ENCODE measurements at regions not wholly inside any gene's neighbourhood (a gene's known extent, or its start where the extent isn't known, plus 50 kb on each side); places are given as distances from the start of the nearest gene placed in this dataset.

DNA sequence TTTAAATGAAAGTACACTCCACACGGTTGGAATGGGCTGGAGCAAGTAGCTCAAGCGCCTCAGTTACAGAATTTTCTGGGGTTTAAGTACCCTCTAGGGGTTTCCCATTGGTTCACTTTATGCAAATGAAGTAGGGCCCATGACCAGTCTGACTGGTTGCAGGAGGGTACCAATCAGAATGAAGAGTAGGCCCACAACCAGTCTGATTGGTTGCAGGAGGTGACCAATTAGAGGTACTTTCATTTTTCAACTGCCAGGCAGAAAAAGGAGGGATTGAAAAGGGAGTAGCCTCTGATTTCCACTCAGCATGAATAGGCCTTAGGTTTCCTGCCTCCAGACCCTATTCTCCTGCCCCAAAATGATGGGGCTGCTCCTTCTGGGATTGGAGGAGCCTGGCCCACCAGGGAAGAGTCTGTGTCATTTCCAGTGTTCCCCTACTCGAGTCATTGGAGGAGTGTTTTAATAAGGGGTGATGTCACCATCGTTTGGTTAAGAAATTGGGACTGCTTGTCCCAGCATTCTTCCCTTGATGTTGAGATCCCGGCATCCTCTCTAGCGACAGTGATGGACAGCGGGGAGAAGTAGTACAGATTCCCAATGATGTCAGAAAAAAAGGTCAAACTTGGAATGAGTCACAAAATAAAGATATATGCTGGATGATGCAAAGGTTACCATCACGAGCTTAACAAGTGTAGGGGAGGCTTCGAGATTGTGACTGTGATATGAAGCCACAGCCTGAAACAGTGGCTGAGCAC is 210.4 kb downstream of the SH3BP4 start:
- DNase-seq (ENCODE audit: low spot score) = no peak
- Mint-ChIP-seq H3K9me3 (no peaks in the 10 kb centered on the region), H3K36me3 (ENCODE audit: low read depth) (no peaks in the 10 kb centered on the region), H3K4me1 (ENCODE audit: low read depth) (no peaks in the 10 kb centered on the region), H3K27ac (no peak overlapping the region), H3K27me3 (ENCODE audit: insufficient read depth) (no peaks in the 10 kb centered on the region), H3K4me3 (no peak overlapping the region)
- intact Hi-C loops (cut with micrococcal nuclease) = no loop called here

DNA sequence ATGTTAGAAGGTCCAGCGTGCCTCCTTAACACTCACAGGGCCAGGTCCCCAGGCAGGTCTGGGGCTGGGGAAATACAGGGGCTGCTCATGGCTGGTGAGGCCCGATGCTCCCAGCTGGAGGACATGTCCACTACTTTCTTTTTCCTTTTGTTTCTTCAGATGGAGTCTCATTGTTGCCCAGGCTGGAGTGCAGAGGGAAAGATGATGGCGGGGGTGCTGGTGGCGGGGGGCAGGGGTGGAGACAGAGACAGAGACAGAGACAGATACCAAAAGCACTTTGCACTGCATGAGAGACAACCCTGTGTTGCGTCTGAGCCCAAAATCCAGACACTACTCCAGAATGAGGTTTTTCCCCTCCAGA is 211.0 kb downstream of the SH3BP4 start:
- Mint-ChIP-seq H3K4me1 (ENCODE audit: low read depth) (no peaks in the 10 kb centered on the region), H3K4me3 (no peak overlapping the region), H3K27me3 (ENCODE audit: insufficient read depth) (no peaks in the 10 kb centered on the region), H3K36me3 (ENCODE audit: low read depth) (no peaks in the 10 kb centered on the region), H3K27ac (no peak overlapping the region), H3K9me3 (no peaks in the 10 kb centered on the region)
- intact Hi-C loops (cut with micrococcal nuclease) = no loop called here
- no peak for DNase-seq (ENCODE audit: low spot score)

- intact Hi-C loops (cut with micrococcal nuclease) = no loop called here
- no peaks in the 10 kb centered on the region for H3K27me3 Mint-ChIP-seq (ENCODE audit: insufficient read depth)
- no peaks in the 10 kb centered on the region for H3K4me1 Mint-ChIP-seq (ENCODE audit: low read depth)
- no peak overlapping the region for H3K4me3 Mint-ChIP-seq
- peaks cover 5% of the 10 kb centered on the region for H3K9me3 Mint-ChIP-seq
- no peak overlapping the region for H3K27ac Mint-ChIP-seq
- no peak for DNase-seq (ENCODE audit: low spot score)
- H3K36me3 Mint-ChIP-seq (ENCODE audit: low read depth) = no peaks in the 10 kb centered on the region
Measured at GRCh38 chr2:235165136-235165535, 213.3 kb downstream of the SH3BP4 start.

DNA sequence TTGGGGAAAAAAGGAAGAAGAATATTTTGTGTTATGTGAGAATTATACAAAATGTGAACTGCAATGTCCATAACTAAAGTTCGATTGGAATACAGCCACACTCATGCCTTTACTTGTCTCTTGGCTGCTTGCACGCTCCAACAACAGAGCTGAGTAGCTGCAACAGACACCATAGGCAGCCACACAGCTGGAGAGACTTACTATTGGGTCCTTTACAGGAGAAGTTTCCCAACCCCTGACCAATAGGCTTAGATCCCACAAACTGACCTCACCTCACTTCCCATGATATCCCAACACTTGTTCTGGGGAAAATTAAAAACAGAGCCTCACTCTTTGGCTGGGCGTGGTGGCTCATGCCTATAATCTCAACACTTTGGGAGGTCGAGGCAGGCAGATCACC is 213.8 kb downstream of the SH3BP4 start:
- Mint-ChIP-seq H3K4me3 (no peak overlapping the region), H3K36me3 (ENCODE audit: low read depth) (no peaks in the 10 kb centered on the region), H3K27ac (no peak overlapping the region), H3K9me3 (peaks cover 5% of the 10 kb centered on the region), H3K27me3 (ENCODE audit: insufficient read depth) (no peaks in the 10 kb centered on the region), H3K4me1 (ENCODE audit: low read depth) (no peaks in the 10 kb centered on the region)
- DNase-seq (ENCODE audit: low spot score) = no peak
- intact Hi-C loops (cut with micrococcal nuclease) = no loop called here

DNA sequence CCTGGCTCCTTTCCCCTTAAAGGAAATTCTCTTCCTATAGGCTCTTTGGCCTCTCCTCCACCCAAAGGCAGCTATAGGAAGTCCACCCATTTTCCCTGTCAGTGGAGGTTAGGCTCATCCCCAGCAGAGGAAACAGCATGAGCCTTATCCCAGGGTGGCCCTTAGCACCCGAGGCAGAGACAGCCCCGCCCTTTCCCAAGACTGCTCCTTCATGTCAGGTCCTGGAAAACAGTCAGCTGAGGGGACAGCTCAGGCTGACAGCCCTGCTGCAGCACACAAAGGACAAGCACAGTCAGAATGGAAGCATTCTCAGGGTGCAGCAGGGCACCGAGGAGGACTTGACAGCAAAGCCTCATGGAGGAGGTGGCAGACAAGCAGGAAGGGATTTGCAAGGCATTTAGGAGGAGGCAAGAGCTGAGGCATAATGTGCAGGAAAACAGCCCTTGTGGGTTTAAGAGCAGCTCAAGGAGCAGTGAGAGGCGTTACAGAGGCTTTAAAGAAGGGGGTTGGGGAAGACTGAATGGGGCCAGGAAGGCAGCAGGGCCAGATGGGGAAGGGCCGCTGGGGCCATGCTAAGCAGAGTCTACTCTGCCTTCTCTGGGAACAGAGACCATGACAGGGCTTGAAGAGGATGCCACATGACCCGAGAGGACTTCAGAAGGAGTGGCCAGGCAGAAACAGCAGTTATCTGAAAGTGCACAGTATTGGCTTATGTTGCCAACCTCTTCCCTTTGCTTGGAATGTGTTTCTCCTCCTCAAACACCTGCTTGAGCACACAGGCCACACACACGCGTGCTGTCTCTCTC is 216.6 kb downstream of the SH3BP4 start:
- intact Hi-C loops (cut with micrococcal nuclease) = no loop called here
- H3K36me3 Mint-ChIP-seq (ENCODE audit: low read depth) = no peaks in the 10 kb centered on the region
- DNase-seq (ENCODE audit: low spot score) = no peak

GRCh38 chr2:235170016-235170415 is 218.2 kb downstream of the SH3BP4 start:
- Mint-ChIP-seq H3K27me3 (ENCODE audit: insufficient read depth) (peaks cover 2% of the 10 kb centered on the region), H3K4me1 (ENCODE audit: low read depth) (no peaks in the 10 kb centered on the region), H3K4me3 (no peak overlapping the region), H3K27ac (no peak overlapping the region), H3K36me3 (ENCODE audit: low read depth) (no peaks in the 10 kb centered on the region), H3K9me3 (peaks cover 5% of the 10 kb centered on the region)
- intact Hi-C loops (cut with micrococcal nuclease) = no loop called here
- DNase-seq (ENCODE audit: low spot score) = no peak

More for the DNA sequence above, 216.6 kb downstream of the SH3BP4 start:
- peaks cover 5% of the 10 kb centered on the region for H3K9me3 Mint-ChIP-seq
- H3K27ac Mint-ChIP-seq = no peak overlapping the region
- no peak overlapping the region for H3K4me3 Mint-ChIP-seq
- H3K4me1 Mint-ChIP-seq (ENCODE audit: low read depth) = no peaks in the 10 kb centered on the region
- peaks cover 2% of the 10 kb centered on the region for H3K27me3 Mint-ChIP-seq (ENCODE audit: insufficient read depth)

DNA sequence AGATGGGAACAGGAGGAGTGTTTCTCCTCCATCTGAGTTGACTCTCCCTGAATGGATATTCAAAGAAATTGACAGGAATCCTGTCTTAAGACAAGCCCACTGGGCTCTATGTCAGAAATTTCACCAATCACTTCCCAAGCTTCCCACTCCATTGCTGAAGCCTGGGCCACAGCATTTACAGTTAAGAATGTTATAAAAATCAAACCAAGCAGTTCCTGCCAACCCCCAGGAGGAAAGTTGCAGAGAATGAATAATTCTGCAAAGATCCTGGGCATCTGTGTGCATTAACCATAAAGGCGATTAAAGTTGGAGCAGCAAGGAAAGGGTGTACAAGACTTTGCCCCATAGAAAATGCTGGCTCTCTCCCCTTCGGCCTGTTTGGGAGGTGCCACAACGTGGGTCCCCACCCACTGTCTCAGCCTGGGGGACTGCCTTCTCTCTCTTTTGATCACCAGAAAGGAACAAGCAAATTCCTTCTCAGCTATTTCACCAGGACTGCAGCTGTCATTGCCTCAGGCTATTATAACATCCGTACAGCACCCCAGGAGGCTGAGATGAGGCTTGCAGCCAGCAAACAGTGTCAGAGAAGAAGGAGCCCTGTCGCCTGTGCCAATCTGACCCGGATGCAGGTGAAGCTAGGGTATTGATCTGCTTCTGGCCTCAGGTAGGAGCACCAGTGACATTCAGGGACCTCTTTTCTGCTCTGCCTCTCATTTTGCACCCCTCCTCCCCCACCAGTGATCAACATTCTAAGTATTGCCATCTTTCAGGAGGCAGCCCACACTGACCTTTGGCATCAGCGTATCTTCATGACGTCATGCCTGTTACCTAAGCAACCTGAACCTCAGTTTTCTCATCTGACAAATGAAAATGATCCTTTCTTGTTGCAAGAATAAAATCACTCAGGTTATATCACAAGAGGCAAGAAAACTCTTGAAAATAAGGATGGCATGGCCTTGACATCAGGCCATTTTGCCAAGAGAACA is 219.0 kb downstream of the SH3BP4 start:
- DNase-seq (ENCODE audit: low spot score) = no peak
- Mint-ChIP-seq H3K27me3 (ENCODE audit: insufficient read depth) (peaks cover 2% of the 10 kb centered on the region), H3K9me3 (peaks cover 5% of the 10 kb centered on the region), H3K4me3 (no peak overlapping the region), H3K36me3 (ENCODE audit: low read depth) (no peaks in the 10 kb centered on the region), H3K27ac (no peak overlapping the region), H3K4me1 (ENCODE audit: low read depth) (no peaks in the 10 kb centered on the region)
- intact Hi-C loops (cut with micrococcal nuclease) = no loop called here

GRCh38 chr2:235171550-235172031 is 219.8 kb downstream of the SH3BP4 start:
- Mint-ChIP-seq H3K4me3 (no peak overlapping the region), H3K36me3 (ENCODE audit: low read depth) (no peaks in the 10 kb centered on the region), H3K27me3 (ENCODE audit: insufficient read depth) (peaks cover 2% of the 10 kb centered on the region), H3K4me1 (ENCODE audit: low read depth) (no peaks in the 10 kb centered on the region), H3K9me3 (peaks cover 5% of the 10 kb centered on the region), H3K27ac (no peak overlapping the region)
- DNase-seq (ENCODE audit: low spot score) = no peak
- intact Hi-C loops (cut with micrococcal nuclease) = no loop called here

GRCh38 chr2:235180642-235181041 is 228.8 kb downstream of the SH3BP4 start:
- intact Hi-C loops (cut with micrococcal nuclease) = no loop called here
- H3K27ac Mint-ChIP-seq = no peak overlapping the region
- H3K4me1 Mint-ChIP-seq (ENCODE audit: low read depth) = no peaks in the 10 kb centered on the region
- peaks cover 1% of the 10 kb centered on the region for H3K27me3 Mint-ChIP-seq (ENCODE audit: insufficient read depth)
- H3K36me3 Mint-ChIP-seq (ENCODE audit: low read depth) = no peaks in the 10 kb centered on the region
- no peaks in the 10 kb centered on the region for H3K9me3 Mint-ChIP-seq
- no peak for DNase-seq (ENCODE audit: low spot score)
- H3K4me3 Mint-ChIP-seq = no peak overlapping the region

GRCh38 chr2:235183786-235184185 is 232.0 kb downstream of the SH3BP4 start:
- intact Hi-C loops (cut with micrococcal nuclease) = no loop called here
- Mint-ChIP-seq H3K9me3 (no peaks in the 10 kb centered on the region), H3K36me3 (ENCODE audit: low read depth) (no peaks in the 10 kb centered on the region), H3K4me3 (no peak overlapping the region), H3K27me3 (ENCODE audit: insufficient read depth) (peaks cover 1% of the 10 kb centered on the region), H3K27ac (no peak overlapping the region), H3K4me1 (ENCODE audit: low read depth) (no peaks in the 10 kb centered on the region)
- no peak for DNase-seq (ENCODE audit: low spot score)

DNA sequence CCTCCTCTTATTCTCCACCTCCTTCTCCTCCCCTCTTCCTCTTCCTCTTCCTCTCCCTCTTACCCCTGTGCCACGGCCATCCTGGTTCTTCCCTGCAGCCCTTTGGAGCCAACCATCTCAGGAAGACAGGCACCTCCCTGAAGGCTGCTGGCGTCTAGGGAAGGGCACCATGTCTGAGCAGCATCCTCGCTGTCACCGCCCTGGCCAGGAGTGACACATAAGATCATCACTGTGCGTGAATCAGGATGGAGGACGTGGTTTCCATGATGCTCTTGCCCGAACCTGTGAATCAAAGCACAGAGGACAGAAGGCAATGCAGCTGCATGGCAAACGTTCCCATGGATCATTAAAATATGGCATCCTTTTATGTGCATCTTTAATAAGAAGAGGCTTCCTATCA is 236.0 kb downstream of the SH3BP4 start:
- Mint-ChIP-seq H3K9me3 (no peaks in the 10 kb centered on the region), H3K4me1 (ENCODE audit: low read depth) (no peaks in the 10 kb centered on the region), H3K4me3 (no peak overlapping the region), H3K27ac (no peak overlapping the region), H3K27me3 (ENCODE audit: insufficient read depth) (peaks cover 1% of the 10 kb centered on the region), H3K36me3 (ENCODE audit: low read depth) (no peaks in the 10 kb centered on the region)
- intact Hi-C loops (cut with micrococcal nuclease) = no loop called here
- DNase-seq (ENCODE audit: low spot score) = no peak

GRCh38 chr2:235191486-235191885 is 239.7 kb downstream of the SH3BP4 start:
- Mint-ChIP-seq H3K27ac (no peak overlapping the region), H3K4me1 (ENCODE audit: low read depth) (no peaks in the 10 kb centered on the region)

More at GRCh38 chr2:235191486-235191885, 239.7 kb downstream of the SH3BP4 start:
- Mint-ChIP-seq H3K9me3 (no peaks in the 10 kb centered on the region), H3K4me3 (no peak overlapping the region), H3K36me3 (ENCODE audit: low read depth) (no peaks in the 10 kb centered on the region), H3K27me3 (ENCODE audit: insufficient read depth) (no peaks in the 10 kb centered on the region)
- intact Hi-C loops (cut with micrococcal nuclease) = no loop called here
- no peak for DNase-seq (ENCODE audit: low spot score)

All from activated T-helper 1 cell treated with anti-CD3 and anti-CD28 coated beads, Interleukin-12 subunit alpha, Interleukin-12 subunit beta, Interleukin-2, Interleukin-4 antibody, amounts not matched to agents 30 ng/mL and 10 ng/mL and 1 ng/mL, durations not matched to agents 14 hours and 24 hours and 36 hours (primary cell).